HG03442 (cell line): ENCODE measurements at regions not wholly inside any gene's neighbourhood (a gene's known extent, or its start where the extent isn't known, plus 50 kb on each side); places are given as distances from the start of the nearest gene placed in this dataset.

ENCODE experiments used
- ATAC-seq: cut with Tn5 transposase; IDR thresholded peaks from one replicate; pipeline ENCODE4 v1.9.1; 2021; ENCODE audit warnings: mild to moderate bottlenecking, moderate library complexity; ENCODE audit not compliant: unreplicated experiment

DNA sequence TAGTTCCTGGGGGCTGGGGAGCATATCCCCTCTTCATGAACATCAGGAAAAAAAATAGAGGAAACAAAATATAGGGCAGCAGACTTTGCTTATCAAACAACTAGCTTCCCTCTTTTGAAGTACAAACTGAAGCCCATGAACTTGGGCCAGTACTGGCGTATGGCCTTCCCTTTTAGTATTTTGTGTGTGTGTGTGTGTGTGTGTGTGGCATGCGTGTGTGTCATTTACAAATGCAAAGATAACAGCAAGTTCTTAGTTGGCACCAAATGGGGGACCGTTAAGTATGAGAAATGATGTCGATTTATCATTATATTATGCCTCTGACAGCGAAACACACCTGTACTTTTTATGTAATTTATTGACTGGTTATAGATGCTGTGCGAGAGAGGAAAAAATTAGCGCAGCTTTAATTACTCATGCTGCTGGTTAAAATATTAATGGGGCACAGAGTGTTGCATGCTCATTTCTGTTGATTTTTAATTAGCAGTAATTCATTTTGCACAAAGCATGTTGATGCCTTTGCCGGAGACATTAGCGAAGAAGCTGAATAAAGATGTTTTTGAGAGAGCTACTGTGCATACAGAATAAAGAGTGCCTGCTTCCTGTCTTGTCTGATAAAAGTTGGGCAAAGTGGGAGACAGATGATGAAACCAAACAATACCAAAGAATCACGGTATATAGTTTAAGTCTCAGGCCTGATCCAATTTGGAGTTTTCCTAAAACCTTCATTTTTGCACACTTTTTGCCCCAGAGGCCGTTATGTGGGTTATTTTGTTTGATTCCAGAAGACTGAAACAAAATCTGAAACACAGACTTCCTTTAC lies 297.1 kb downstream of the SATB1 start:
- ATAC-seq: no peak

DNA sequence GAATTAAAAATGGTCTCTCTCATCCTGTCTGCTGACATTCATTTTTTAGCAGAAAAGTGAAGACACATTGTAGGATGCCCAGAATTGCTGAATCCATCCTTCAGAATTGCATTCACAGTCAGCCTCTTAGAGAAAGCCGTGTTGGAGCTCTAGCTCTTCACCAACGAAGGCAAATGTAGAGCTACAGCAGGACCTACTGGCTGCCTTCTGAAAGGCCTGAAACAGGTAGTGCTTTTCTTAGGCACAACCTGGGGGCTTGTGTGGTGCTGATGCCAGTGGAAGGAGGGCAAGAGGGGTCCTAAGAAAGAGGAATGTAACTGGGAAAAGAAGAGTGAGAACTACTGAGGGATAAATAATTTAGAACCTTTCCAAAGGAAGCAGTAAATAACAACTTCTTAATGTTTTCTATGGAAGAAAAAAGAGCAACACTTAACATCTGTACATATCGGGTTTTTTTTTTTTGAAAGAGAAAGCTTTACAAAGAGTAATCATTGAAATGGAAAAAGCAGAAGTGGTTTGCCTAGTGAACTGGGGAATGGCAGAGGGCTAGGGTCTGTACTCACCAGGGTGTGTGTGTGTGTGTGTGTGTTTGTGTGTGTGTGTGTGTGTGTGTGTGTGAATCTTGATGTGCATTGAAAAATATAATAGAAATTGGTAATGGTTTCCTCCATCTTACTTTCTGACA lies 297.8 kb downstream of the SATB1 start:
- peak; percentile 93 for ATAC-seq

DNA sequence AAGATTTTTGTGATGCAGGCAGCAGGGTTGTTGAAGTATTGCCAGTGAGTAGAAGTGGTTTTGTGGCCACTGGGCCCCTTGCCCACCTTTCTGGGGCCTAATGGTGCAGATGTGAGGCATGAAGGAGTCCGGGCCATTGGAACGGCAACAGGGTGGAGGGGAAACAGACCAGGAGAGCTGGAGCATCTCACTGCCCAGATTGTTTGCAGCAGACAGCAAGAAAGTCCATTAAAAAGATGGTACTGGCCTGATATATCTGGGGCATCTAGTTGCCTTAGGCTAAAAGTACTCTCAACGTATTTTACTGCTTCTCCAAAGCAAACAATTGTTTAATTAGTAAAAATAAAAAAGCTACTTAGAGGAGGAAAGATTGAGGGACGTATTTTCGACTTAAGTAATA lies 298.4 kb downstream of the SATB1 start:
- ATAC-seq: no peak

DNA sequence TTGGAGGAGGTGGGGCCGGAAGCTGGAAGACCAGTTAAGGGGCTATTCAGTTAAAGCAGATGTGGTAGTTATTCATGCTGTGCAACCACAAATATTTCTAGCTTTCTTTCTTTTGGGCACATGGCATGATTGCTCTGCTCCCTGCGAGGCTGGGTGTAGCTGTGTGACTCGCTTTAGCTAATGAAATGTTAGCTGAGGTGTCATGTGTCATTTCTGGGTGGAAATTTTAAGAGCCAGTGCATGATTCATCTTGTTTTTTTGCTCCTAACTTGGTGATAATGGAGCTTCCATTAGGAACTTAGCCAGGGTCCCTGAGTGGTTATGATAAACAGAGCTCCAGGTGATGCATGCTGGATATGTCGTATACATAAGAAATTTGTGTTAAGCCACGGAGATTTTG lies 300.6 kb downstream of the SATB1 start:
- ATAC-seq: no peak

DNA sequence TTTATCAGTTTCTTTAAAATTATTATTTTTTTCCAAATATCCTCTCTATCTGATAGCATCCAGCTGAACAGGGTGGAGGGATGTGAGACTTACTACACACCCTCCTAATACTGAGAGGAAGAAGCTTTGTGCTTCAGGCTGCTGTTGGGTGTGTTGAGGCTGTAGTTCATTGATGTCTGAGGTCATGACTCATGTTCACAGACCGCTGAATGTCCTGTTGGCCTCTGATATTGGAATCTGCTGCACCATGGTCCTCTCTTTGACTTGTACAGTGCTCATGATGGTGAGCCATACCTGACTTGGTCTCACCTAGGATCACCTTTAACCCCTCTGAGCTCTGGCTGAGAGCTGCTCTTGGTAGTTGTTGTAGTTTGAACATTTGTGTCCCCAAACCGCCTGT lies 302.9 kb downstream of the SATB1 start:
- no peak for ATAC-seq

DNA sequence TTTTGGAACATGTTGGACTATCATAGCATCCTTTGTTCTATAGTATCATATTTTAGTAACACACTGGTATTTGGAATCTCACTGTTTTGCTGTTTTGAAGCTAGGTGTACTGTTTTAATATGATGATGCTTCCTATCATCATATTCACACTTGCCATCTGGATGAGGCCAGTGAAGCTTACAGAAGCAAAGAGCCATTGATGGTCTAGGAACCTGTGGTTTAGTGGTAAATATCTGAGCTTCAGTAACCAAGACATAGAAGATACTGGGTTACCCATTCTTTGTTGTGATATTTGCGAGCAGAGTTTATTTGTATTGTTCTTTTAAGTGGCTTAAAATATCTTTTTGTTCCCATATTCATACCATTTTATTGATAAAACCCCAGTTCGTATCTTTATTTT lies 304.1 kb downstream of the SATB1 start:
- no peak for ATAC-seq

DNA sequence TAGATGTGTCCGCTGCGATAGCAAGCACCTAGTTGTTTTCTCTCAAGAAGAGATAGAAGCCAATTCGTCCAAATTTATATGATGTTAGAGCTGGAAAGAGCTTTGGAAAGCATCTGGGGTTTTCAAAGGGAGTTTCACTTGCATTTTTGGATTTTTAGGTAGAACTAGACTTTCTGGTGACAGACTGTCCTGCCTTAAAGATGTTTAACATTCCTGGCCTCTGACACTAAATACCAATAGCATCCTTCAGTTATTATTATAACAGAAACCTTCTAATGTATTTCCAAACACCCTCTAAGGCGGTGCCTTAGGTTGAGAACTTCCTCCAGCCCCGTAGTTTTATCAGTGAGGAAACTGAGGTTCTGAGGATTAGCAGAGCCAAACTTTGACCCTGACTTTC lies 305.3 kb downstream of the SATB1 start:
- no peak for ATAC-seq

DNA sequence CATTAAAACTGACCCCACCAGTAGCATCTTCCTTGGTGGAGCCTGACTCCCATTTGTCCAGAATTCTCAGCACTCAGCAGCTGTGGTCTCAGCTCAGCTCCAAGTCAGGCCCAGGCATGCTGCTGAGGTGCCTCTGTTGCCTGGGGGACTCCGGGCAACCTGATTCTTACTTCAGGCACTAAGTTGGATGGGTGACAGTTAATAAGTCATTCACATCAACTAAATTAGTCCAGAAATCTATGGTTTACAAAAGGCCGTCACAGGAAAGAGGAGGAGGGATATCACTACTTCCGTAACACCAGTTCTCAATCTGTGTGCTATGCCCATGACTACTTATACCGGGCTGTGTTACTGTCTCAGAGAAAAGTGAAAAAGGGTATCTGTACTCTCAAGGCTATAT lies 310.2 kb downstream of the SATB1 start:
- no peak for ATAC-seq

DNA sequence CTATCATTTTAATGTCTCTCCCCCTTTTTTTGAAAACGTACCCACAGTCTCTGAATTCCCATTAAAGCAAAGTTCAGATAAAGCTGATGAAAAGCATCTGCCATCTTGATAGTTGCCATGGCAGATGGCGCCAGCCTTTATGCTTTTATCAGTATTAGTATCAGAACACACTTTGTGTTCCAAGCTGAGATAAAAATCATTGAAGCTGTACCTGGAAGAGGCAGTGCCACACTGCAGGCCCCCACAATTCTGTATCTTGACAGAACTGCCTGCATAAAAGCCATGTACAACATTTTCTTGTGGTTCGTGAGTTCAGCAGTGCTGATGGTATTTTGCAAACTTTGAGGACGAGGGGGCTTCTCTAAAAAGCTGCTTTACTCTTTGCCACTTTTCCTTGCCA lies 311.7 kb downstream of the SATB1 start:
- no peak for ATAC-seq

DNA sequence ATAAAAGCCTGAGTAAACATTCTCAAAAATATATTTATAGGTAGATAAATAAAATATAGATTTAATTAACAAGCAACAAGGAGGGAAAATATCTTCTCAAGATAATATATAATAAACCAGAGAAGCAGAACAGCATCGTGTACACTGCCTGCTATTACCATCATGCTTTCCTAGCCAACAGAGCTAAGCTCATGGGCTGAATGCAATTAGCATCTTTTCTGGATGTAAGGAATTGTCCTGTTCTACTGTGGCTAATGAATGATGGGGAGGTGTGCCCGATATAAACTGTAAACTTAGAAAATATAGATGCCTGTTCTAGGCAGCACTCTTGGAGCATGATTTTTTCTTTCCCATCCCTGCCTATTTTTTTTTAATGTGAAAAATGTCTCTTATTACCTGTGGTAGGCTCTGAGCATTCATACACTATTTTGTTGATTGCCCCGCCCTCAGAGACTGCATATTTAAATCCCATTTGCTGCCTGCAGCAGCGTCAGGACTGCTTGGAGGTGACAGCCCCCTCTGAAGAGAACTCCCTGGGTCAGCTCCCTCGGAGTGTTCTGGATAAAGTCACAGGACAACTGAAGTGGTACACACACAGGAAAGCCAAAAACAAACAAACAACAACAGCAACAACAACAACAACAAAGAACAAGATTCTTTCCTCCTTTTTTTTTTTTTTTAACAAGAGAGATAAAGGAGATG lies 312.3 kb downstream of the SATB1 start:
- no peak for ATAC-seq

DNA sequence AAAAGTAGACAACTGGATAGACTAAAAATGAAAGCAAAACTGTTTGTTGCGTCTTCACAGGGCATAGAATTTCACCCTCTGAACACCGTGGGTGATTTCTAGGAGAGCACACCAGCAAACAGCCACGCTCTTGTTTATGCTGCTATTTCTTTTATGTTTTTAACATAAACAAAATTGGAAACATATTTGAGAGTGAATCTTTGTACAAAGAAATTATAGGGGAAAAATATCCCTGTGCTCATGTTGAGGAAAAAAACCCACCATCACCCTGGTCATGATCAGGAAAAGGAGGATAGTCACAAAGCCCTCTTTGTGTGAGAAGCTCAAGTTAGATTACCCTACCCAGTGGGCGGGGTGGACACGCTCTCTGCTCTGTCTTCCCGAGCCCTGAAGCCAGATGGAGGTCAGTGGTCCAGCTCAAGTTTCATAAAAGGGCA lies 313.3 kb downstream of the SATB1 start:
- ATAC-seq: peak; percentile 86

DNA sequence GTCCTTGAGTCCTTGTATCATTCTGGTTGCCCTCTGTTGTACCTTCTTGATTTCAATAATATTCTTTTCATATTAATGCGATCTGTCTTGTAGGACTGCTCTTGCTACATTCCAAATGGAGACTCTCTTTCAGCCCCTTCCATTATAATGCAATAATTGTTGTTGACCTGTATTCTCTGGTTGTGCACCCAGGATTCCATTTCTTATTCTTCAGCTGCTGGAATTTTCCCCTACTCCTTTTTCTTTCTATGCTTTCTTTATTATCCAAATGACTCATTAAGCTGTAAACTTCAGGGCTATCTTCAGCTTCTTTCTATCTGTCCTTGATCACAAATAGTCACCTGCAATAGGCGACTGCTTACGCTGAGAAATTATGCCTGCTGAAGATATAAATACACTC lies 321.5 kb downstream of the SATB1 start:
- no peak for ATAC-seq

DNA sequence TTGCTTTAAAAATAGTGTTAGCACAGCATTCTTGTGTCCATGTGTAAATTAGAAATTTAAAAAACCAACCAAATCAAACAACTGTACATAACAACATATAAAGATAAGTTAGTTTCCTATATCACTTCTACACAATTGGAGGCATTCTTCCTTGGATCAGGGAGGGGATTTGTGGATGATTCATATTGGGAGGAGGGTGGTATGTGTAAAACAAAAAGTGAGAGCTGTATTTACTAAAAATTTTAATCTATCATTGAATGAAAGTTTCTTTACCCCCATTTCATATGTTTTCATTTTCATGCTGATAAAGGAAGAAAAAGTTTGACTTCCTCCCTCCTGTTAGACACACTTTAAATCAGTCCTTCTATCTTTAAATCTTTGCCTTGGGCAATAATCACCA lies 325.0 kb downstream of the SATB1 start:
- ATAC-seq: no peak

DNA sequence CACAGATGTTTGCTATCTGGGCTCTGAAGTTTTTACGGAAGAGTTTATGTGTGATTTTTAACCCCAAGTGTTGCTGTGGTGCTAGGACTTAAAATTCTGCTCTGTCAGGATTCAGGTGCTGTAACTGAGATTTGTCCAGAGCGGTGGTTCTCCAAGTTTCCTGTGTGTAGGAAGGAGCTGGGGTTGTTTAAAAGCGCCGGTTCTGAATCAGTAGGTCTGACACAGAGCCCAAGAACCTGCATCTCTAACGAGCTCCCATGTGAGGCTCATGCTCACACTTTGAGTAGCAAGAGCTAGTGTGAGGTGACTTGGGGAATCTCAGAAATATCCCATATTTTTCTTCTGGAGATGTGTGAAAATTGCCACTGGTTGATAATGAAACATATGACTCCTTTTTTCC lies 325.5 kb downstream of the SATB1 start:
- no peak for ATAC-seq

DNA sequence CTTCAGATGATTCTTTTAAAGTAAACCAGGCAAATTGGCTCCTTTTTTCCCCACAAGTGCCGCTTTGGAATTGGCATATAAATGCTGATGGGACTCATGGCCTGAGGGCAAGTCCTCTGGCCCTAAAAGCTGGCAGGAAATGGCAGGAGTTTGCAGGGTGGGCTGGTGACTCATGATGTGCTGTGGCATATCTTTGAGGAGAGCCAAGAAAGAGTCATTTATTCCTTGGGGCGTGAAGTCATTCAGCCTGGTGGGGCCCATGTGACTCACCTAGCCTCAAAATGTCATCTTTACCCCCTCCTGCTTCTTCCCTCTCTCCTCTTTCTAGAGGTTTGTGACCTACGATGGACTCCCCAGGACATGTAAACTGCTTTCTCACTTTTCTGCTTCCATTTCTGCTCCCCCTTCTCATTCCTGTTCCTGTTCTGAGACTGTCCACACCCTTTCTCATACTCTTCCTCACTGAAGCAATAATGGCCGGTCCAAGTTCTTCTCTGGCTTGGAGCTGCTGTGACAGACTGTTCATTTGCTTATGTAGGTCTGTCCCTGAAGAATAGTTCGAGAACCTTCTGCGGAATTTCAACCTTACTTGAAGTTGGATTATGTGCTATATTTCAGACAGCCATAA lies 326.1 kb downstream of the SATB1 start:
- ATAC-seq: no peak

DNA sequence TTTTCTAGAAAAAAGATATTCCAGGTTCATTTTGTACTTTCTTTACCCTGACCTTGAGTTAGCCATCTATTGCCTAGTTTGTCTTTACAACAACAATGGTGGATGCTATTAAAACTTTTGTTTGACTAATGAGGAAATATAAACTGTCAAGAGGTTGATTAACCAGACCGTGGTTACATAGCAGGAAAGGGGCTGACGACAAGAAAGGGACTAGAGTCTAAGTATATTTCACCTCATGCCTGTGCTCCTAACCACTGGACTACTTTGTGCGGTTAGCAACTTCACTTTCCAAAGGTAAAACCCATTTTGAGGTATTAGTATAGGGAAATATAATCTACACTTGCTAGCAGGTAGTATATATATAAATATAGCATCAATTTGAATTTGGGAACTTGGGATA lies 327.1 kb downstream of the SATB1 start:
- ATAC-seq: no peak

DNA sequence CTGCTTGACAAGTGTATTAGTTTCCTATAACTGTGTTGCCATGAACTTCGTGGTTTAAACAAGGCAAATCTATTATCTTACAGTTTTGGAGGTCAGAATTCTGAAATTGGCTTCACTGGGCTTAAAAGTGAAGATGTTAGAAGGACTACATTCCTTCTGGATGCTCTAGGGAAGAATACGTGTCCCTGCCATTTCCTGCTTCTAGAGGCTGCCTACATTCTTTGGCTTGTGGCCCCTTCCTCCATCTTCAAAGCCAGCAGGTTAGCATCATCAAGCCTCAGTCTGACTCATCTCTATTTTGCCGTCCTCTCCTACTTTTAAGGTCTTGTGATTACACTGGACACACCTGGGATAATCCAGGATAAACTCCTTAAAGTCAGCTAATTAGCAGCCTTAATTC lies 327.7 kb downstream of the SATB1 start:
- ATAC-seq: no peak

DNA sequence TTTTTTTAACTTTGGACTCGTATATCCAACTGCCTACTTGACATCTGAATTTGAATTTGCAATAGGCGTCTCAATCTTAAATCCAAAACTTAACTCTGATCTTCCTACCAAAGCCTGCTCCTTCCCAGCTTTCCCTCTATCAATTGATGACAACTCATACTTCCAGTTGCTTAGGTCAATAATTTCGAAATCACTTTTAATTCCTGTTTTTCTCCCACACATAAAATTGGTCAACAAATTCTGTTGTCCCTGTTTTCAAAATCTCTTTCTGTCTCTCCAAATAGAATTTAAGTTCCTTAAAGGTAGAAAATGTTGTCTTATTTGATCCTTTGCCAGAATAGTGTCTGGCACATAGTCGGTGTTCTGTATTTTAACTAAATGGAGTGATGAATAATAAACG lies 332.4 kb downstream of the SATB1 start:
- ATAC-seq: no peak

DNA sequence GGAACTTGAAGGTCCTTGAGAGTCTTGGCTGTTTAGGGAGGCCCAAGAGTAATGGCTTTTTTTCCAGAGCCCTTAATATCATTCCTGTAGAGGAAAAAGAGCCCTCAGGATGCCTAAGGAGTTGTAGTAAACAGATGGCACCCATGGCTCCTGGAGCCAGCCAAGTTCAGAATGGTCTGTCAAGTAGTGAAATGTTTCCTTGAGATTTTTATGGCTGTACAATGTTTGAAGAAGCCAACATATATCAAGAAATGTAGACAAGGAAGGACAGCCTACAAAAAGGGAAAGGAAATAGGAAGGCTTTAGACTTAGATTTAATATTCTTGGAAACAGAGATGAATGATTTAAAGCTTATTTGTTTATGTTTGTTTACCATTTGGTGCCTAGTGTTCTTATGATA lies 334.8 kb downstream of the SATB1 start:
- no peak for ATAC-seq

DNA sequence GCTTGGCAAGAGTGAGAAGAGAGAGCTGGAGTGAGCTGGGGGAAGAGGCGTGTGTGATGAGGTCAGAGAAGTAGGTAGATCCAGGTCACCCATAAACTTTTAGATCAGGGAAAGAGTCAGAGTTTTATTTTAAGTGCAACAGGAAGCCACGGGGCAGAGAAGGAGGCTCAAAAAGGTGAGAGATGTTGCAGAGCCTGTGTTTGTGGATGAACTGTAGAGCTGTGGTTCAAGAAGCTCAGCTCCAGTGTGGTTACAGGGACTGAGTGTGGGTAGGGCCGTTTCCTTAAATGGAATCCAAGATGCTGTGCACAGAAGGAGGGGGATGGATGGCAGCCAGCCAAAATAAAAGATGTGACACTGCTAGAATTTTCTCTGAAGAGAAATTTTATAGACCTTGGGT lies 337.2 kb downstream of the SATB1 start:
- no peak for ATAC-seq

DNA sequence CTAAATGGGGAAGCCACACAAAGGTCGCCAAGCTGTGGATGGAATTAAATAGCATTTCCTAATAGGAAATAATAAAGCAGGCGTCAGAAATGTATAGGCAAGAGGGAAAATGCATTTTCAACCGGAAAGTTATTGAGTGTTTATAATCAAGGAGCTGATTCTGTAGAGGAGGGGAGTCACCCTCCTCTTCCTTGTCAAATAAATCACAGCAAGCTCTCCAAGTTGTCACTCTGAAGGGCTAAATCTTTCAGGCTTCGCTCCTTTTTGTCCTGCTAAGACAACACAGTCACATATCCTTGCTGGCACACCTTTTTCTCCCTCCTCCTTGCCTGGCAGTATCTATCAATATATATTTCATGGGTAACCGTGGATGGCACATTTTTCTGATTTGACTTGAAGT lies 338.4 kb downstream of the SATB1 start:
- ATAC-seq: no peak

DNA sequence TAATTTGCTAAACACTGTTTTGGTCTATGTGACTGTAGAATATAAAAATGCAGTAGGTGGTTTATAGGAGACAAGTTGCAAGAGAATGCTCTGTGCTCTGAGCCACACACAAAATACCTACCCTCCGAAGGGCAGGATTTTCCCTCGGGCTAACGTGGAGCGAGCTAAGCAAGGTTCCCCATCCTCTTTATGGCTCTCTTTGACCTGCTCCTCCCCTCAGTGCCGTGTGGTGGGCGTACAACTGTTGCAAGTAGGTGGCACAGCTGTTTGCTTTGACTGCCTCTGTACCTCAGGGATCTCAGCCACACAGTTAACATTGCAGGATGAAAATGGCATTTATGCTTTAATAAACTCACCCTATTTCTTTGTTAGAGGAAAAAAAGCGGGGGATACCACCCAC lies 339.1 kb downstream of the SATB1 start:
- no peak for ATAC-seq
